Sigmoid colon (tissue), 6 donors: ENCODE measurements at regions not wholly inside any gene's neighbourhood (a gene's known extent, or its start where the extent isn't known, plus 50 kb on each side); places are given as distances from the start of the nearest gene placed in this dataset.

Experiments
- DNase-seq: peaks from one replicate; pipeline ENCODE4 v3.0.0-alpha.2; 2019
- H3K27ac ChIP-seq, 4 donors: fragments of 200-600 bp; sonication (generic); one replicate each; pipeline ENCODE4 v1.5.1; 2016 to 2019; ENCODE audit warnings: mild to moderate bottlenecking in 1 of 4
- H3K27me3 ChIP-seq, 3 donors: fragments of 200-600 bp; sonication (generic); one replicate each; pipeline ENCODE4 v1.5.1; 2019; ENCODE audit warnings: mild to moderate bottlenecking in 1 of 3
- H3K36me3 ChIP-seq, 4 donors: fragments of 200-600 bp; sonication (generic); one replicate each; pipeline ENCODE4 v1.5.1; 2016 to 2019
- H3K4me1 ChIP-seq, 4 donors: fragments of 200-600 bp; sonication (generic); one replicate each; pipeline ENCODE4 v1.5.1; 2017 to 2019
- H3K4me3 ChIP-seq, 4 donors: fragments of 200-600 bp; sonication (generic); one replicate each; pipeline ENCODE4 v1.5.1; 2017 to 2019; ENCODE audit warnings: mild to moderate bottlenecking in 2 of 4, moderate library complexity in 1 of 4
- H3K9me3 ChIP-seq, 4 donors: fragments of 200-600 bp in 3 of 4; sonication (generic) in 3 of 4; one replicate each; pipeline versions ENCODE4 v1.5.1 to v1.6.1; 2013 to 2019
- EP300 ChIP-seq, 4 donors: sonication (generic); formaldehyde crosslinking; IDR thresholded peaks; one replicate each; pipeline ENCODE4 v1.6.1; 2017; ENCODE audit warnings: antibody characterized with exemption in 4 of 4
- POLR2A ChIP-seq, 2 donors: fragments of 450-650 bp; IDR thresholded peaks; one replicate each; pipeline ENCODE4 v1.6.1; 2016; ENCODE audit warnings: antibody characterized with exemption in 2 of 2, mild to moderate bottlenecking in 2 of 2, moderate library complexity in 2 of 2
- POLR2AphosphoS5 ChIP-seq, 4 donors: sonication (generic); formaldehyde crosslinking; IDR thresholded peaks; one replicate each; pipeline ENCODE4 v1.6.1; 2017; ENCODE audit warnings: antibody characterized with exemption in 4 of 4
- WGBS, 2 donors: extraction: QIAGEN DNeasy Blood & Tissue Kit; methylation state at CpG; one replicate each; pipeline ENCODE4 v1.1.7; 2013; 5-methylcytosine and 5-hydroxymethylcytosine counted together
- intact Hi-C: fragments of 100-400 bp; cut with DNase I; formaldehyde crosslinking; loops from one replicate; pipeline ENCODE4 v1.15.1; 2023
- TF ChIP-seq, protein P1 (sequence below), 4 experiments: fragments of 450-650 bp in 3 of 4; fragments of 200-600 bp in 1 of 4; IDR thresholded peaks; one replicate each; pipeline ENCODE4 v1.5.1; 2016 to 2019; ENCODE audit warnings: antibody characterized with exemption in 4 of 4, mild to moderate bottlenecking in 3 of 4, moderate library complexity in 2 of 4
- donor health status: healthy with polysubstance abuse.
- donor health status: healthy.

DNA sequence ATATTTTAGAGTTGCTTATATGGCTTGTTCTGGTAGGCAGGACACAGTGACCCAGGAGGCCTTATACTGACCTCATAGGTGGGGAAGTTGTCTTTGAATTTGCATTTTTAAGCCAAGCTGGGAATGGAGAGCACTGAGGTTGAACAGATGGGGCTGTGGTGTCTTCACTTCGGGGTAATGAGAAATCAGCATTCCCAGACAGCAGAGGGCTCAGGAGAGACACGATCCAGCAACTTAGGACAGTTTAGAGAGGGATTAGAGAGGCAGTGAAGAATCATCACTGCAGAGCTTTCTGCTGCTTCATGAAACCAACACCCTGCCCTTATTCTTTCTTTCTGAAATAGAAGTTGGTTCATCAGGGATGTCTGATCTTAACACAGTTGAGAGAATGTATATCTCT, 202.4 kb downstream of the TDRD15 start:
- WGBS, 2 donors, result 44 to 60% methylated on average over 2 of the region's 2 CpGs
- Histone ChIP-seq H3K4me1 (no peaks in the 10 kb centered on the region), H3K9me3 (no peaks in the 10 kb centered on the region), H3K36me3 (no peaks in the 10 kb centered on the region), H3K4me3 (no peak overlapping the region), H3K27ac (no peak overlapping the region), H3K27me3 (no peaks in the 10 kb centered on the region)
- no peak for DNase-seq
- TF ChIP-seq POLR2A (IDR thresholded peaks at IDR 0.05), result no peak
- TF ChIP-seq EP300 (IDR thresholded peaks at IDR 0.05), result no peak
- no peak for TF ChIP-seq POLR2AphosphoS5 (IDR thresholded peaks at IDR 0.05)
- TF ChIP-seq, protein P1, sequence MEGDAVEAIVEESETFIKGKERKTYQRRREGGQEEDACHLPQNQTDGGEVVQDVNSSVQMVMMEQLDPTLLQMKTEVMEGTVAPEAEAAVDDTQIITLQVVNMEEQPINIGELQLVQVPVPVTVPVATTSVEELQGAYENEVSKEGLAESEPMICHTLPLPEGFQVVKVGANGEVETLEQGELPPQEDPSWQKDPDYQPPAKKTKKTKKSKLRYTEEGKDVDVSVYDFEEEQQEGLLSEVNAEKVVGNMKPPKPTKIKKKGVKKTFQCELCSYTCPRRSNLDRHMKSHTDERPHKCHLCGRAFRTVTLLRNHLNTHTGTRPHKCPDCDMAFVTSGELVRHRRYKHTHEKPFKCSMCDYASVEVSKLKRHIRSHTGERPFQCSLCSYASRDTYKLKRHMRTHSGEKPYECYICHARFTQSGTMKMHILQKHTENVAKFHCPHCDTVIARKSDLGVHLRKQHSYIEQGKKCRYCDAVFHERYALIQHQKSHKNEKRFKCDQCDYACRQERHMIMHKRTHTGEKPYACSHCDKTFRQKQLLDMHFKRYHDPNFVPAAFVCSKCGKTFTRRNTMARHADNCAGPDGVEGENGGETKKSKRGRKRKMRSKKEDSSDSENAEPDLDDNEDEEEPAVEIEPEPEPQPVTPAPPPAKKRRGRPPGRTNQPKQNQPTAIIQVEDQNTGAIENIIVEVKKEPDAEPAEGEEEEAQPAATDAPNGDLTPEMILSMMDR (IDR thresholded peaks at IDR 0.05), result no peak
- intact Hi-C loops, result no loop called here

DNA sequence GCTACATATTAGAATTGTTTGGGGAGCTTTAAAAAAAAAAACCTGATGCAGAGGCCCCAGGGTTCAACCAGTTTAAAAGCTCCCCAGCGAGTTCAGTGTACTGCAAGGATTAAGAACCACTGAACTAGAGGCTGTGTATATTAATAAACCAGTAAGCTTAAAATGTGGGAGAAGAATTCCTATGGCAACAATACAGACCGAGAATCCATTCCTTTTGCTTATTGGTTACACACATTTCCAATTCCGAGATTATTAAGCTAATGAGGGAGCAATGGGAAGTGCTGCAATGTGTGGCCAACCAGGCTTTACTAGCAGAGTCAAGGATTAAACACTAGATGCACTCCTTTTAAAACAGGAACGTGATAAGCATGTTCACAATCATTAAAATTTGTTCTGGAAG, 204.4 kb downstream of the TDRD15 start:
- 74 to 76% methylated on average over 4 of the region's 4 CpGs for WGBS, 2 donors
- Histone ChIP-seq H3K36me3 (no peaks in the 10 kb centered on the region), H3K9me3 (no peaks in the 10 kb centered on the region), H3K27me3 (no peaks in the 10 kb centered on the region), H3K4me1 (no peaks in the 10 kb centered on the region), H3K27ac (no peak overlapping the region), H3K4me3 (no peak overlapping the region)
- DNase-seq, result no peak
- intact Hi-C loops, result no loop called here
- TF ChIP-seq, protein P1 (IDR thresholded peaks at IDR 0.05), result no peak
- TF ChIP-seq POLR2AphosphoS5 (IDR thresholded peaks at IDR 0.05) (no peak), EP300 (IDR thresholded peaks at IDR 0.05) (no peak), POLR2A (IDR thresholded peaks at IDR 0.05) (no peak)

DNA sequence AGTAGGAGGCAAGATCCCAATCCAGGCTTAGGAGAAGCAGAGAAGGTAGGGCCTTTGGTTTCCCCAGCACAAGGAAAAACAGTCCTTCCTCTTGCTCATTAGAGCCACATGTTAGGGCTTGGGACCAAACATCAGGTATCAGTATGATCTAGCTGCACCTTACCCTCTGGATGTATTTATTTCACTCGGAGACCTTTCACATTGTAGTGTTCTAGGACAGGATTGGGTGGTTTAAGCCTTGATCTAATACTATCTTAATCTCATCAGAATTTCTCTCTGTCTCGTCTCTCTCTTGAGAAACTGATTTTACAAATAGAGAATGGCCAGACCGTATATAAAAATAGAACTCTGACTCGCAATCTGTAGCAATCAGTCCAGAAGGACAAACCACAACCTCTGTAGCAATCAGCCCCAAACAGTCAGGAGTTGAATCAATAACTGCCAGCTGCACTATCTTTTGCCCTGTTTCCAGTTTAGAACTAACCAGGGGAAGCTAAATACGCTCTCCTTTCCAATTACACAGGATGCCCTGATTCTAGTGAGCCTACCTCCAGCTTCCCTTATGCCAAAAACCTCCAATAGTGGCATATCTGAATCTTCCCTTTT, 207.1 kb downstream of the TDRD15 start:
- Histone ChIP-seq H3K4me1 (no peaks in the 10 kb centered on the region), H3K36me3 (no peaks in the 10 kb centered on the region), H3K27me3 (no peaks in the 10 kb centered on the region), H3K4me3 (no peak overlapping the region), H3K27ac (no peak overlapping the region), H3K9me3 (no peaks in the 10 kb centered on the region)
- intact Hi-C loops, result no loop called here
- WGBS, 2 donors, result 74 to 75% methylated on average over 5 of the region's 5 CpGs
- no peak for DNase-seq
- TF ChIP-seq POLR2A (IDR thresholded peaks at IDR 0.05) (no peak), POLR2AphosphoS5 (IDR thresholded peaks at IDR 0.05) (no peak), EP300 (IDR thresholded peaks at IDR 0.05) (no peak)
- TF ChIP-seq, protein P1 (IDR thresholded peaks at IDR 0.05), result no peak

DNA sequence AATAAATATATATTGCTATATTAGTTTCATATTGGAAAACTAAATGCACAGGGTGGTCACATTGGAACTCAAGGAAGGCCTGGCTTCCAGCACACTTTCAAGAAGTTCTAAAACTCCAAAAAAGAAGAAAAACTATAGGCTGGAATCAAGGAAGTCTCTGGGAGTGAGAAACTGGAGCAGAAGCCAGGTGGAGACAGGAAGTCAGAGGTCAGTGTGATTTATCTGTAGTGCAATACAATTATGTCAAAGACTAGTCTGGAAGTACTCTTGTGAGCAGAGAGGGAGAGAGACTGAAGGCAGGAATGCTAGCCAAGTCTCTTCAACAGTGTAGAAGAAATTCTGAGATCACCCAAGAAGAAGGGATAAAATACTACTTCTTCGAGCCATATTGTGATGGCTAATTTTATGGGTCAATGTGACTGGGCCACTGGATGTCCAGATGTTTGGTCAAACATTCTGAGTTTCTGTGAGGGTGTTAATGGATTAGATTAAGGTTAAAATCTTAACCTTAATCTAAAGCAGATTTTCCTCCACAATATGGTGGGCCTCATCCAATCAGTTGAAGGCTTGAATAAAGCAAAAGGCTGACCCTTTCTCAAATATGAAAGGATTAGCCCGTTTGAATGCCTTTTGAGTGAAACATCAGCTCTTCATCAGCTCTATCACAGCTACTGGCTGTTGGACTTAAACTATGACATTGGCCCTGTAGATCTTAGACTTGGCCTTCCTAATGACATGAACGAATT, 208.0 kb downstream of the TDRD15 start:
- Histone ChIP-seq H3K9me3 (no peaks in the 10 kb centered on the region), H3K27me3 (no peaks in the 10 kb centered on the region), H3K36me3 (no peaks in the 10 kb centered on the region), H3K27ac (no peak overlapping the region), H3K4me1 (no peaks in the 10 kb centered on the region), H3K4me3 (no peak overlapping the region)
- intact Hi-C loops, result no loop called here
- TF ChIP-seq, protein P1 (IDR thresholded peaks at IDR 0.05), result no peak
- no peak for TF ChIP-seq EP300 (IDR thresholded peaks at IDR 0.05)
- no peak for TF ChIP-seq POLR2A (IDR thresholded peaks at IDR 0.05)
- TF ChIP-seq POLR2AphosphoS5 (IDR thresholded peaks at IDR 0.05), result no peak
- no peak for DNase-seq
- WGBS, 2 donors, result 84 to 90% methylated on average over 3 of the region's 3 CpGs
